Fibroblast of lung (primary cell): ENCODE measurements at regions not wholly inside any gene's neighbourhood (a gene's known extent, or its start where the extent isn't known, plus 50 kb on each side); places are given as distances from the start of the nearest gene placed in this dataset.
A peak's percentile ranks its signal among the peaks of the same experiment; 100 is the strongest.

ENCODE experiments used
- DNase-seq, 2 donors: peaks; one replicate each; pipeline versions ENCODE4 v3.0.0 to v3.0.0-alpha.2; 2010; ENCODE audit warnings: low read depth in 2 of 2
- H2AFZ ChIP-seq: 2 replicates; pipeline ENCODE4 v1.5.1; 2012; ENCODE audit warnings: low read length, control low read depth, inconsistent platforms
- H3K27ac ChIP-seq: 2 replicates; pipeline ENCODE4 v1.5.1; 2011; ENCODE audit warnings: low read length, control low read depth; ENCODE audit not compliant: insufficient read depth
- H3K27me3 ChIP-seq: 2 replicates; pipeline ENCODE4 v1.5.1; 2011; ENCODE audit warnings: mild to moderate bottlenecking, low read length; ENCODE audit not compliant: control insufficient read depth, insufficient read depth
- H3K36me3 ChIP-seq: 2 replicates; pipeline ENCODE4 v1.5.1; 2011; ENCODE audit warnings: low read length; ENCODE audit not compliant: control insufficient read depth, insufficient read depth
- H3K4me1 ChIP-seq: 2 replicates; pipeline ENCODE4 v1.5.1; 2011; ENCODE audit warnings: low read length; ENCODE audit not compliant: control insufficient read depth, insufficient read depth; ENCODE audit errors: extremely low read depth
- H3K4me2 ChIP-seq: 2 replicates; pipeline ENCODE4 v1.5.1; 2011; ENCODE audit warnings: low read length, control low read depth; ENCODE audit not compliant: insufficient read depth; ENCODE audit errors: extremely low read depth
- H3K4me3 ChIP-seq, 4 experiments: fragments of 200-600 bp in 1 of 4; sonication (generic) in 1 of 4; replicated peaks in 1 of 4; 2 replicates each; pipeline ENCODE4 v1.5.1; 2011 to 2016; ENCODE audit warnings: low read length in 4 of 4, low read depth in 3 of 4, mild to moderate bottlenecking in 3 of 4, control low read depth in 2 of 4, inconsistent platforms in 1 of 4, mixed read lengths in 1 of 4; ENCODE audit not compliant: insufficient read depth in 1 of 4; ENCODE audit errors: control extremely low read depth in 1 of 4
- H3K79me2 ChIP-seq: 2 replicates; pipeline ENCODE4 v1.5.1; 2012; ENCODE audit warnings: mild to moderate bottlenecking, low read length, inconsistent platforms; ENCODE audit not compliant: control insufficient read depth, insufficient read depth
- H3K9ac ChIP-seq: 2 replicates; pipeline ENCODE4 v1.5.1; 2011; ENCODE audit warnings: mild to moderate bottlenecking, low read length, control low read depth; ENCODE audit not compliant: insufficient read depth
- H3K9me3 ChIP-seq: 2 replicates; pipeline ENCODE4 v1.5.1; 2012; ENCODE audit warnings: low read depth, low read length; ENCODE audit not compliant: control insufficient read depth, insufficient read depth
- H4K20me1 ChIP-seq: 2 replicates; pipeline ENCODE4 v1.5.1; 2011; ENCODE audit warnings: low read length; ENCODE audit not compliant: control insufficient read depth, insufficient read depth; ENCODE audit errors: extremely low read depth
- EZH2 ChIP-seq: IDR thresholded peaks from 2 replicates; pipeline ENCODE4 v1.5.1; 2012; ENCODE audit warnings: low read length, control low read depth, mild to moderate bottlenecking; ENCODE audit errors: missing control alignments
- TF ChIP-seq, protein P1 (sequence below), 2 donors: IDR thresholded peaks in 1 of 2; conservative IDR thresholded peaks in 1 of 2; 1 replicate in 1 of 2; 2 replicates in 1 of 2; pipeline ENCODE4 v1.5.1; 2011 to 2012; ENCODE audit warnings: low read length in 2 of 2, control low read depth in 1 of 2, inconsistent platforms in 1 of 2, low read depth in 1 of 2, mild to moderate bottlenecking in 1 of 2

DNA sequence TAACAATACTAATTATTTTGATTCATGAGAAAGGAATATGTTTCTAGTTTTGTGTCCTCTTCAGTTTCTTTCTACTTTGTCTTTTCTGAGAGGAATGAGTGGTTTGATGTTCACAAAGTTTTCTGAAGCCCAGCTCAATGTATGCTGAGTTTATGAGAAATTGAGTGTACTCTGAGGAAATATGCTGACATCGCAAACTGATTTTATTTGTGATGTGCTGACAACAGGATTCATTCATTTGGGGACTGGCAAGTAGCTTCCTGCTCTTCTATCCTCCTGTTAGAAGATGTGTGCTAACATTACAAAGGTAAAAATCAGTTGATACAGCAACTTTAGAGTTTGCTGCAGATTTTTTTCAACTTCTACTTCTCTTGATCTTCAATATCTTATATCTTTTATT is 403.2 kb upstream of the CDH19 start:
- no peaks in the 10 kb centered on the region for H3K36me3 ChIP-seq
- H3K9ac ChIP-seq, result no peak overlapping the region
- H3K9me3 ChIP-seq, result no peaks in the 10 kb centered on the region
- H3K27me3 ChIP-seq, result no peaks in the 10 kb centered on the region
- no peak for DNase-seq
- H4K20me1 ChIP-seq, result no peaks in the 10 kb centered on the region
- no peak overlapping the region for H3K27ac ChIP-seq
- H3K79me2 ChIP-seq, result no peaks in the 10 kb centered on the region
- TF ChIP-seq, protein P1, sequence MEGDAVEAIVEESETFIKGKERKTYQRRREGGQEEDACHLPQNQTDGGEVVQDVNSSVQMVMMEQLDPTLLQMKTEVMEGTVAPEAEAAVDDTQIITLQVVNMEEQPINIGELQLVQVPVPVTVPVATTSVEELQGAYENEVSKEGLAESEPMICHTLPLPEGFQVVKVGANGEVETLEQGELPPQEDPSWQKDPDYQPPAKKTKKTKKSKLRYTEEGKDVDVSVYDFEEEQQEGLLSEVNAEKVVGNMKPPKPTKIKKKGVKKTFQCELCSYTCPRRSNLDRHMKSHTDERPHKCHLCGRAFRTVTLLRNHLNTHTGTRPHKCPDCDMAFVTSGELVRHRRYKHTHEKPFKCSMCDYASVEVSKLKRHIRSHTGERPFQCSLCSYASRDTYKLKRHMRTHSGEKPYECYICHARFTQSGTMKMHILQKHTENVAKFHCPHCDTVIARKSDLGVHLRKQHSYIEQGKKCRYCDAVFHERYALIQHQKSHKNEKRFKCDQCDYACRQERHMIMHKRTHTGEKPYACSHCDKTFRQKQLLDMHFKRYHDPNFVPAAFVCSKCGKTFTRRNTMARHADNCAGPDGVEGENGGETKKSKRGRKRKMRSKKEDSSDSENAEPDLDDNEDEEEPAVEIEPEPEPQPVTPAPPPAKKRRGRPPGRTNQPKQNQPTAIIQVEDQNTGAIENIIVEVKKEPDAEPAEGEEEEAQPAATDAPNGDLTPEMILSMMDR (conservative IDR thresholded peaks at IDR 0.05 in 1 of 2, IDR thresholded peaks at IDR 0.05 in 1 of 2; ENCODE audit: low read depth in 1 of 2, low read length in 2 of 2), result no peak
- TF ChIP-seq EZH2, result no peak
- no peaks in the 10 kb centered on the region for H3K4me1 ChIP-seq
- no peak overlapping the region for H3K4me2 ChIP-seq
- H3K4me3 ChIP-seq, result no peak overlapping the region
- H2AFZ ChIP-seq, result no peak overlapping the region

DNA sequence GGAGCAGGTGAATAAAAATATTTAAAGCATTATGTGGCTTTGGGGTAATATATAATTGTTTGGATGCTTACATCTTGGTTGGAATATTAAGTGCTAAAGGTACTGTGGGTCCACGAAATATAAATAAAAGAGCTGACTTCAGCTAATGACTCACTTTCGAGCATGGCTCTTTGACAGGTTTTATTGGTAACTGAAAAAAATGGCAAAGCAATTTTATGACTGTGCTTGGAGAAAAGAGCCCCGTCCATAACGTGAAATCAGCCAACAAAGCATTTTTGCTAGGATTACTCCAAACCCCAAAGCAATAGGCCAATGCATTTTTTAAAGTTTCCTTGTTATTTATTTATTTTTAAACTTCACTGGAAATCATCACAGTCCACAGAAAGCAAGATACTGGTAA is 397.2 kb upstream of the CDH19 start:
- Histone ChIP-seq H3K4me1 (no peaks in the 10 kb centered on the region), H3K27me3 (no peaks in the 10 kb centered on the region), H3K4me2 (no peak overlapping the region), H4K20me1 (no peaks in the 10 kb centered on the region), H3K27ac (no peak overlapping the region), H3K36me3 (no peaks in the 10 kb centered on the region), H3K4me3 (no peak overlapping the region), H3K79me2 (no peaks in the 10 kb centered on the region), H2AFZ (no peak overlapping the region), H3K9me3 (no peaks in the 10 kb centered on the region), H3K9ac (no peak overlapping the region)
- DNase-seq, result peak in 1 of 2 donors; percentile 38
- TF ChIP-seq EZH2, result no peak
- TF ChIP-seq, protein P1 (conservative IDR thresholded peaks at IDR 0.05 in 1 of 2, IDR thresholded peaks at IDR 0.05 in 1 of 2; ENCODE audit: low read depth in 1 of 2, low read length in 2 of 2), result no peak

DNA sequence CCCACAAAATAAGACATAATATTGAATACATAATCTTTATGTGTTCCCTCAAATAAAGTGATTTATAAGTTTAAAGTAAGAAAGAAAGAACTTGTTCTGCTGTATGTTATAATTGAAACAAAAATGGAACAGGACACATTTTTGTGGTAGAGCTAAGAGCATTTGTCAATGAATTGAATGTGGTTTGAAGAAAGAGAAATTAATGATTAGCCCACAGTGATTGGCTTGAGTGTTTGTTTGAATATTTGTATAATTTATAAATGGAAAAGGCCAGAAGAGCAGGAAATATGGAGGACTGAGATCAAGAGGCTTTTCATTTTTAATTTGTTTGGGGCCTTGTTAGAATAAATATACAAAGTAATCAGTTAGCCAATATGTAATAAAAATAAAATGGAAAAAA is 395.1 kb upstream of the CDH19 start:
- Histone ChIP-seq H2AFZ (no peak overlapping the region), H3K27ac (no peak overlapping the region), H3K27me3 (no peaks in the 10 kb centered on the region), H3K4me1 (no peaks in the 10 kb centered on the region), H3K9me3 (no peaks in the 10 kb centered on the region), H3K4me2 (no peak overlapping the region), H3K36me3 (no peaks in the 10 kb centered on the region), H3K9ac (no peak overlapping the region), H4K20me1 (no peaks in the 10 kb centered on the region), H3K79me2 (no peaks in the 10 kb centered on the region), H3K4me3 (no peak overlapping the region)
- TF ChIP-seq EZH2, result no peak
- TF ChIP-seq, protein P1 (conservative IDR thresholded peaks at IDR 0.05 in 1 of 2, IDR thresholded peaks at IDR 0.05 in 1 of 2; ENCODE audit: low read depth in 1 of 2, low read length in 2 of 2), result no peak
- DNase-seq, result no peak
